GM12874 (cell line): ENCODE measurements at regions not wholly inside any gene's neighbourhood (a gene's known extent, or its start where the extent isn't known, plus 50 kb on each side); places are given as distances from the start of the nearest gene placed in this dataset.

Experiments
- CTCF ChIP-seq: IDR thresholded peaks from 2 replicates; pipeline ENCODE4 v1.5.1; 2011; ENCODE audit warnings: low read depth, mild to moderate bottlenecking, control low read depth, low read length, moderate library complexity; ENCODE audit not compliant: insufficient read depth

GRCh38 chr2:150160058-150160457, 327.4 kb downstream of the RND3 start:
- TF ChIP-seq CTCF: no peak

- no peak for TF ChIP-seq CTCF
Observed at GRCh38 chr2:150159300-150159699, 328.2 kb downstream of the RND3 start.

GRCh38 chr2:150156876-150157275, 330.6 kb downstream of the RND3 start:
- no peak for TF ChIP-seq CTCF

GRCh38 chr2:150156415-150156814, 331.1 kb downstream of the RND3 start:
- TF ChIP-seq CTCF: no peak

- TF ChIP-seq CTCF: no peak
Observed at GRCh38 chr2:150154308-150154797, 333.1 kb downstream of the RND3 start.

- TF ChIP-seq CTCF: no peak
Observed at GRCh38 chr2:150153646-150154307, 333.7 kb downstream of the RND3 start.

- no peak for TF ChIP-seq CTCF
Observed at GRCh38 chr2:150152230-150152629, 335.2 kb downstream of the RND3 start.
